Panc1 (cell line): ENCODE measurements at regions not wholly inside any gene's neighbourhood (a gene's known extent, or its start where the extent isn't known, plus 50 kb on each side); places are given as distances from the start of the nearest gene placed in this dataset.

ENCODE experiments used
- POLR2AphosphoS5 ChIP-seq: IDR thresholded peaks from 2 replicates; pipeline ENCODE4 v1.6.1; 2012; ENCODE audit warnings: mild to moderate bottlenecking, low read depth, low read length, moderate library complexity
- SIN3A ChIP-seq: IDR thresholded peaks from 2 replicates; pipeline ENCODE4 v1.6.1; 2012; ENCODE audit warnings: low read depth, mild to moderate bottlenecking, low read length, moderate library complexity, borderline replicate concordance; ENCODE audit not compliant: insufficient read depth
- TCF7L2 ChIP-seq: IDR thresholded peaks from 2 replicates; pipeline ENCODE4 v1.6.1; 2011; ENCODE audit warnings: mild to moderate bottlenecking, low read depth, low read length, inconsistent platforms
- TF ChIP-seq, protein P1 (sequence below): fragments of 450-650 bp; IDR thresholded peaks from 2 replicates; pipeline ENCODE4 v1.5.1; 2017; ENCODE audit warnings: mild to moderate bottlenecking
- TF ChIP-seq, protein P2 (sequence below), 2 experiments: IDR thresholded peaks; 2 replicates each; pipeline ENCODE4 v1.6.1; 2011 to 2012; ENCODE audit warnings: low read depth in 2 of 2, control low read depth in 1 of 2, low read length in 1 of 2, mild to moderate bottlenecking in 1 of 2, moderate library complexity in 1 of 2; ENCODE audit not compliant: insufficient read depth in 1 of 2

DNA sequence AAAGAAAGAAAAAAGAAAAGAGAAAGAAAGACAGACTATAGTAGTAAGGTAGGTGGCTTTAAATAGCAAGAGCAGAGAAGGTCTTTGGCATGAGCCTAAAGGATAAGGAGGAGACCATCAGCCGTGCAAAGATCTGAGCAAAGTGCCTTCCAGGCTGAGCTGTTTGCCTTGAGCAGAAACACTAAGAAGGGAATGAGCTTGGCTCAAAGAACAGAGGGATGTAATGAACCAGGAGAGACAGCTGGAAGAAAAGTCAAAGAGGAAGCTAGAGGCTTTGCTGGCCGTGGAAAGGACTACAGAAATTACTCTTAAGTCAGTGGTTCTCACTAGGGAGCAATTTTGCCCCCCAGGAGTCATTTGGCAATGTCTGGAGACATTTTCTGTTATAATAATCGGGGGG is 228.6 kb downstream of the FGFR2 start:
- TF ChIP-seq, protein P1, sequence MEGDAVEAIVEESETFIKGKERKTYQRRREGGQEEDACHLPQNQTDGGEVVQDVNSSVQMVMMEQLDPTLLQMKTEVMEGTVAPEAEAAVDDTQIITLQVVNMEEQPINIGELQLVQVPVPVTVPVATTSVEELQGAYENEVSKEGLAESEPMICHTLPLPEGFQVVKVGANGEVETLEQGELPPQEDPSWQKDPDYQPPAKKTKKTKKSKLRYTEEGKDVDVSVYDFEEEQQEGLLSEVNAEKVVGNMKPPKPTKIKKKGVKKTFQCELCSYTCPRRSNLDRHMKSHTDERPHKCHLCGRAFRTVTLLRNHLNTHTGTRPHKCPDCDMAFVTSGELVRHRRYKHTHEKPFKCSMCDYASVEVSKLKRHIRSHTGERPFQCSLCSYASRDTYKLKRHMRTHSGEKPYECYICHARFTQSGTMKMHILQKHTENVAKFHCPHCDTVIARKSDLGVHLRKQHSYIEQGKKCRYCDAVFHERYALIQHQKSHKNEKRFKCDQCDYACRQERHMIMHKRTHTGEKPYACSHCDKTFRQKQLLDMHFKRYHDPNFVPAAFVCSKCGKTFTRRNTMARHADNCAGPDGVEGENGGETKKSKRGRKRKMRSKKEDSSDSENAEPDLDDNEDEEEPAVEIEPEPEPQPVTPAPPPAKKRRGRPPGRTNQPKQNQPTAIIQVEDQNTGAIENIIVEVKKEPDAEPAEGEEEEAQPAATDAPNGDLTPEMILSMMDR, result no peak
- TF ChIP-seq SIN3A (no peak), POLR2AphosphoS5 (no peak), TCF7L2 (no peak)
- TF ChIP-seq, protein P2, sequence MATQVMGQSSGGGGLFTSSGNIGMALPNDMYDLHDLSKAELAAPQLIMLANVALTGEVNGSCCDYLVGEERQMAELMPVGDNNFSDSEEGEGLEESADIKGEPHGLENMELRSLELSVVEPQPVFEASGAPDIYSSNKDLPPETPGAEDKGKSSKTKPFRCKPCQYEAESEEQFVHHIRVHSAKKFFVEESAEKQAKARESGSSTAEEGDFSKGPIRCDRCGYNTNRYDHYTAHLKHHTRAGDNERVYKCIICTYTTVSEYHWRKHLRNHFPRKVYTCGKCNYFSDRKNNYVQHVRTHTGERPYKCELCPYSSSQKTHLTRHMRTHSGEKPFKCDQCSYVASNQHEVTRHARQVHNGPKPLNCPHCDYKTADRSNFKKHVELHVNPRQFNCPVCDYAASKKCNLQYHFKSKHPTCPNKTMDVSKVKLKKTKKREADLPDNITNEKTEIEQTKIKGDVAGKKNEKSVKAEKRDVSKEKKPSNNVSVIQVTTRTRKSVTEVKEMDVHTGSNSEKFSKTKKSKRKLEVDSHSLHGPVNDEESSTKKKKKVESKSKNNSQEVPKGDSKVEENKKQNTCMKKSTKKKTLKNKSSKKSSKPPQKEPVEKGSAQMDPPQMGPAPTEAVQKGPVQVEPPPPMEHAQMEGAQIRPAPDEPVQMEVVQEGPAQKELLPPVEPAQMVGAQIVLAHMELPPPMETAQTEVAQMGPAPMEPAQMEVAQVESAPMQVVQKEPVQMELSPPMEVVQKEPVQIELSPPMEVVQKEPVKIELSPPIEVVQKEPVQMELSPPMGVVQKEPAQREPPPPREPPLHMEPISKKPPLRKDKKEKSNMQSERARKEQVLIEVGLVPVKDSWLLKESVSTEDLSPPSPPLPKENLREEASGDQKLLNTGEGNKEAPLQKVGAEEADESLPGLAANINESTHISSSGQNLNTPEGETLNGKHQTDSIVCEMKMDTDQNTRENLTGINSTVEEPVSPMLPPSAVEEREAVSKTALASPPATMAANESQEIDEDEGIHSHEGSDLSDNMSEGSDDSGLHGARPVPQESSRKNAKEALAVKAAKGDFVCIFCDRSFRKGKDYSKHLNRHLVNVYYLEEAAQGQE (IDR thresholded peaks at IDR 0.05; ENCODE audit: insufficient read depth in 1 of 2, low read depth in 2 of 2, low read length in 1 of 2), result no peak
